ENCODE measurements at regions not wholly inside any gene's neighbourhood (a gene's known extent, or its start where the extent isn't known, plus 50 kb on each side); places are given as distances from the start of the nearest gene placed in this dataset.

- H4K8ac ChIP-seq (replicated peaks; ENCODE audit: insufficient read length, low read depth, low read length) = no peak overlapping the region
- H3K23me2 ChIP-seq (ENCODE audit: insufficient read length, low read depth, low read length, poor library complexity, severe bottlenecking) = no peaks in the 10 kb centered on the region
- no peak for DNase-seq
- H2BK5ac ChIP-seq (ENCODE audit: insufficient read length, low read length) = no peak overlapping the region
- no peak overlapping the region for H2BK120ac ChIP-seq (ENCODE audit: low read depth, low read length, poor library complexity, severe bottlenecking)
- no peaks in the 10 kb centered on the region for H3K9me3 ChIP-seq (ENCODE audit: control insufficient read depth, low read depth, low read length)
- Mint-ChIP-seq H3K27me3 (ENCODE audit: low read depth) (no peaks in the 10 kb centered on the region), H3K36me3 (ENCODE audit: insufficient read depth in 1 of 3, low read depth in 3 of 3) (no peaks in the 10 kb centered on the region), H3K9me3 (peaks cover 0 to 2% of the 10 kb centered on the region in 2 experiments; a peak in 1 of 5 replicates), H3K27ac (peak overlapping the region in 1 of 3 experiments; percentile 4; a peak in 1 of 7 replicates), H3K4me3 (no peak overlapping the region), H3K4me1 (peaks cover 27 to 38% of the 10 kb centered on the region in 2 experiments)
- H2AK5ac ChIP-seq (ENCODE audit: insufficient read length, low read length) = no peak overlapping the region
- no peak overlapping the region for H2BK20ac ChIP-seq (ENCODE audit: low read depth, low read length, poor library complexity, severe bottlenecking)
- no peak overlapping the region for H2BK12ac ChIP-seq (ENCODE audit: insufficient read length, low read depth, low read length)
- H4K5ac ChIP-seq (ENCODE audit: insufficient read length, low read depth, low read length) = no peak overlapping the region
- no peak overlapping the region for H4K91ac ChIP-seq (ENCODE audit: insufficient read length, low read depth, low read length)
- no peaks in the 10 kb centered on the region for H3K79me1 ChIP-seq (ENCODE audit: insufficient read depth, low read depth, low read length, poor library complexity, severe bottlenecking)
- no CpG with 5 or more reads among the region's 9 CpGs for WGBS (ENCODE audit: extremely low coverage, insufficient read length, low lambda C conversion rate)
- H3K4ac ChIP-seq (ENCODE audit: low read depth, low read length) = no peak overlapping the region
- H3K14ac ChIP-seq (ENCODE audit: insufficient read depth, low read length) = no peak overlapping the region
- no peak overlapping the region for H3T11ph ChIP-seq (ENCODE audit: low read length)
- no peak overlapping the region for H3K9ac ChIP-seq (ENCODE audit: extremely low read depth, insufficient read length, low read length)
- H3K27ac ChIP-seq (ENCODE audit: insufficient read length, low read depth, low read length) = no peak overlapping the region
- H3K56ac ChIP-seq (ENCODE audit: insufficient read length, low read depth, low read length) = no peak overlapping the region
- no peaks in the 10 kb centered on the region for H3K79me2 ChIP-seq (ENCODE audit: insufficient read depth, low read length)
- H3K23ac ChIP-seq (ENCODE audit: insufficient read length, low read depth, low read length) = no peak overlapping the region
- TF ChIP-seq CTCF (conservative IDR thresholded peaks at IDR 0.05) = no peak
- H3K27me3 ChIP-seq (ENCODE audit: insufficient read depth, low read length) = no peaks in the 10 kb centered on the region
- H3K18ac ChIP-seq (ENCODE audit: insufficient read length, low read depth, low read length) = no peak overlapping the region
- no peak overlapping the region for H3K4me2 ChIP-seq (ENCODE audit: insufficient read depth, insufficient read length, low read length)
- peaks cover 10% of the 10 kb centered on the region; the same call in 1 of the 2 replicates for H3K4me1 ChIP-seq (ENCODE audit: insufficient read depth, low read length)
- H2AFZ ChIP-seq (ENCODE audit: low read length) = no peak overlapping the region
- no peak overlapping the region for H2BK15ac ChIP-seq (ENCODE audit: low read depth, low read length)
- no peaks in the 10 kb centered on the region for H4K20me1 ChIP-seq (ENCODE audit: control insufficient read depth, insufficient read depth, insufficient read length)
Measured at GRCh38 chr5:56735849-56736641, 79.3 kb upstream of the MAP3K1 start.

Data from H9 (cell line).